Suppressor macrophage treated with lipopolysaccharide for 1 hour (primary cell): ENCODE measurements at regions not wholly inside any gene's neighbourhood (a gene's known extent, or its start where the extent isn't known, plus 50 kb on each side); places are given as distances from the start of the nearest gene placed in this dataset.
"Not testable (repeated sequence)": the region's sequence is repeated elsewhere in the genome, so short reads cannot be mapped to it uniquely, and the experiment has no call there.

ENCODE experiments used
- DNase-seq, 3 donors: peaks; one replicate each; pipeline ENCODE4 v3.0.0-alpha.2; 2020 to 2022

DNA sequence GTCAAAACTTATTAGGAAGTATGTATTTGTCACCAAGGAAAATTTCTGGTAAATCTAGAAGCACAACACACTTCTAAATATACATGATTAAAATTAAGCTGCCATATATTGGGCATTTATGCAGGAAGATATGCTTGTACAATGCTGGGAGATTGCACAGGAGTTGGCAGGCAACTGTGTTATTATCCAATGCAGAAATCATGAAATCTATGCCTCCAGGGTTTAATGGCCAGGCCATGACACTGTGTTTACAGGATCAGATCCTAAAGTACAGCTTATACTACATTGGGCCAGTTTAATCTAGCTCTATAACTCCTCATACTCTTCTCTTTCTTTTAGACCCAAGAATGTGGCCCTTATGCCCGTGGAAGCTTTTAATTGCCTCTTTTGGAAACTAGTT is 391.4 kb upstream of the DPH6 start:
- no peak for DNase-seq

DNA sequence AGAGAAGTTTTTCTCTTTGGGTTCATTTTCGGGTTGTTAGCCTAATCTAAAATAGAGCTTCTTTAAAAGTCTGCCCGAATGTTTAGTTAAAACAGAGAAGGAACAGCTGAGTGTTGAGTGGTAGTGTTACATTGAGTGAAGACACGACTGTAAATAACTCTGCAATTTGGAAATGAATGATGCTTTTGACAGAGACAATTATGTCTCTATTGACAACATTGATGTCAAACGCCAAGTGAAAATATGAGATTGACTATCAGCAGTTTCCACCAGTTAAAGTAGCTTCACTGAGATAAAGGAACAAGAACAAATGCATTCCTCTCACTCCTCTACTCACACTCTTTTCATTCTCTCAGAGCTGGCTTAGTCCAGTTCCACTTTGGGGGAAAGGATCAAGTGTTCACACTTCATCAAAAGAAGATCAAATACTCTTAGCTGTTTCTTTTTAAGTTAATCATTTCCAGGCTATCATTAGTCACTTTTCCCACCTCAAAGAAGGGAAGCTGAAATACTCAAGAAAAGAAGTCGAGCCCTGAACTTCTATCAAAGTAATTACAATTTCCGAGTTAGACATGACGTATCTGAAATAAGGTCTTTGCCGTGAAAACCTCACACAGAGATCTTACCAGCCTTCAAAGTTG is 399.1 kb upstream of the DPH6 start:
- no peak for DNase-seq

DNA sequence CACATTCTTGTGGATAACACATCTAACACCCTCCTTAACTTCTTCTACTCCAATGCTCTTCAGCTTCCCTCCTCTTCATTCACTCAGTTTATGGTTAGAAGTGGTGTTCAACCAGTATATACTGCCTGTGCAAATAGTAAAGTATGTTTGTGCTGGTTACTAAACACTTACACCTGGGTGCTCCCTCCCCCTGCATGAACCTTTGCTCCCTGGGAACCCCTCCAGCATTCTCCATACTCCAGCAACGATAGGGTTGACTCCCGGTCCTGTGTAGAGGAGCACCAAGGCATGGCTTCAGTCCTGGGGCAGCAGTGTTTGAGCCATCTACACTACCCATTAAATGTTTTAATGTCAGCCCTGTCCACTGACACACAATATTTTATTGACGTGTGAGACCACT is 407.5 kb upstream of the DPH6 start:
- DNase-seq = no peak

DNA sequence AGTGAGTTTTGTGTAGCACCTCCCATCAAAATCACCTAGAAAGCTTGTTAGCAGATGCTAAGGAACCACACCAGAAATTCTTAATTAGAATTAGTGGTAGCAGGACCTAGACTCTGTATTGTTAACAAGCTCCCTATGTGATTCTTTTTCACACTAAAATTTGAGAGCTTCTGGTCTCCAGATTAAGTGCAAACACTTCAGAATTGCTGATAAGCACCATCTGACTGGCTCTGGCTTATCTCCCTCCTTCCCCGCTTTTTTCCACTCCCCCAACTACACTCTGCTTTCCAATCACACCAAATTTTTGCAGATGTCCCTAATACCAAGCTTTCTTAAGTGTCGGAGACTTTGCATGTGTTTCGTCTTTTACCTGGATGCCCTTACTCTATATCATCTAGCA is 410.1 kb upstream of the DPH6 start:
- DNase-seq = no peak

DNA sequence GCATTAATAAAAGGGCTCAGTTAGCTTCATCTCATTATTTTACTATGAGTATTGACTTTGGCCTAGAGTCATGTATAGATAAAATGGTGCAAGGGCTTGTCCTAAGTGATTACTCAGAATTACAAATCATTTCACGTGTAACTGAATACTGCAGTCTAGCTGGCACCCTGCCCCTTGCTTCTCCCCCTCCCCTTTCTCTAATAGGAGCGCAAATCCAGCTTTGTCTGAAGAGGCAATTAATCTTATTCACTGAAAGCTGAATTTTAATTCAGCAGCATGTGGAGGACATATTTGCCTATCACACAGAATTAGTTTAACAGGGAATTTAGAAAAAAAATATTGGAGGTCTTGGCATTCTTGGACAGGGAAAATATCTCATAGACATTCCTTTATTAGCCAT is 412.1 kb upstream of the DPH6 start:
- DNase-seq = no peak

DNA sequence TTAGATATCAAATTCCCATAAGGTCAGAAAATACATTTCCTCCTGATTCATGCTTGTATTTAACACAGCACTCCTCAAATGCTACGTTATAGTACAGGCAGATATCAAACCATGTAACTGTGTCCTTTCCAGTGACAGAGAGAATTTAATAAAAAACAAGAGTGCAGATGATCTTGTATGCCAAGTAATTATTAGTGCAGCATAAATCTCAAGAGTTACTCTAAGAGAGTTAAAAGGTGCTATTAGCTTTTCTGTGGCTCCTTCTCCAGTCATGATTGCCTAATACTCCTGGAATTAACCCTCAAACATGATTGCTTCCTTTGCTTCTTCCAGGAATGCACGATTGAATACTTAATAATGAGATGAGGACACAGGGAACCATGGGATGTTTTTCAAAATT is 413.0 kb upstream of the DPH6 start:
- no peak for DNase-seq

DNA sequence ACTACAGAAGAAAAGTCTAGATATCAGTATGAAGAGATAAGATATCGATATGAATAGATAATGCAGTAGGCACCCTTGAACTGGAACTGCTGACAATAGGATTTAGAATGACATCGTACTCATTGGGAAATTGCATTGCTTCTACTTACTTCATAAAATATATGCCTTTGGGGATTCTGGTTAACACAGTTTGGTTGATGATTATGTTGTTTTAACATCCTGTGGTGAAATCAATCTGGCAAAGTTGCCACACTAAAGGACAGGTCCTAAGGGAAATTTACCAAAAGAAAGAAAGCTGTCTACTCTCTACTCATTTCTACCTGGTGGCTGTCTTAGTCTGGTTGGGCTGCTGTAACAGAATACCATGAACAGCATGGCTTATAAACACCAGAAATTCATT is 417.4 kb upstream of the DPH6 start:
- no peak for DNase-seq

DNA sequence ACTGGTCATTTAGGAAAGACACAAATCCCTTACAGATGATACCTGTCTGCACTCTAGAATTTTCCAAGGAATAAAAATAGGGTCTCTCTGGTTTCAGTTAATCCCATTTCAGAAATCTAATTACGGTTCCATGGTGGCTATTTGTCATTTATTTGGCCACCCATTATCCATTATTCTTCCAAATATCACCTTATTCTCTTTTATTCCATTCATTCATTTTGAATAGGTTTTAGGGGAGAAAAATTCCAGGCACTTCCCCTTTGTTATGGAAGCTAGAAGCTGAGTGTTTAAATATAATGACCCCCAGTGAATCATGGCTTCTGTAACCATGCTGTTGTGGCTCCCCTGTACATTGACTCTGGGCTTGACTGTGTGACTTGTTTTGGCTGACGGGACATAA is 420.8 kb upstream of the DPH6 start:
- DNase-seq = no peak

DNA sequence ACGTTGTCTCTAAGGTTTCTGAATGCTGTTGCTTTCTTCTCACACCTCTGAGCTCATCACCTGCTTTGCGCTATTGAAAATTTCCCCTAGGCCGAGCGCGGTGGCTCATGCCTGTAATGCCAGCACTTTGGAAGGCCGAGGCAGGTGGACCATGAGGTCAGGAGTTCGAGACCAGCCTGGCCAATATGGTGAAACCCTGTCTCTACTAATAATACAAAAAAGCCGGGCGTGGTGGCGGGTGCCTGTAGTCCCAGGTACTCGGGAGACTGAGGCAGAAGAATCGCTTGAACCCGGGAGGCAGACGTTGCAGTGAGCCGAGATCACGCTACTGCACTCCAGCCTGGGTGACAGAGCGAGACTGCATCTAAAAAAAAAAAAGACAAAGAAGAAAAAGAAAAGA is 422.0 kb upstream of the DPH6 start:
- DNase-seq = not testable (repeated sequence)

DNA sequence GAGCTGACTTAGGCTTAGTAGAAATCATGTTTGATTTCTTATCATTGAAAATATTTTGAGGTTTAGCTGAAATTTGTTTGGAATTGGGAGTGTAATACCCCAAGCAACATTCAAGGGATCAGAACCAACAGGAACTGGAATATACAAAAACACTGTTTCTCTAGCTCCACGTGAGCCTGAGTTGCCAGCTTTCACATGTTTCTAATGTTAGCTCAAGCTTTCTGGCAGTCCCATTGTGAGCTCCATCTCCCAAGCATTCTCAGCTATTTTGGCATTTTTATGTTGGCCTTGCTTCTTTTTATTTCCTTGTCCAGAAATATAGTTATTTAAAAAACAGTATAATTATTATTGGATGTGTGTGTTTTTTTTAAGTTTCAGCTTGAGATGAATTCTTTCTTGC is 427.1 kb upstream of the DPH6 start:
- DNase-seq = no peak

DNA sequence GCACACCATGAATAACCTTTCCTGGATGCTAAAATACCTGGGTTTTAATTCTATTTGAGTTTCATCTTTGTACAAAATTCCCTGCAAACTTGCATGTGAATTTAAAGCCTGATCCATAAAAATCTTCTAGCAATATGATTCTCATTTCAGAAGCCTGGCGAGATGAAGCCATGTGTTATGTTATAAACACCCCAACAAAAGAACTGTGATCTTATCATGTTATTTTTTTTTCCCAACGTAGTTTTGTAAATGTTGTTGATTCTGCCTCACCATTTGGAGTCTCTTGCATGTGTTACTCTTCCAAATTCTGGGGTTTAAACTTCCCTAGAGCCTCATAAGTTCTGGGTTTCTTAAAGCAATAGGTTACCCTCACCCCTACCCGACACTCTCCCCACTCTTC is 428.1 kb upstream of the DPH6 start:
- DNase-seq = no peak

DNA sequence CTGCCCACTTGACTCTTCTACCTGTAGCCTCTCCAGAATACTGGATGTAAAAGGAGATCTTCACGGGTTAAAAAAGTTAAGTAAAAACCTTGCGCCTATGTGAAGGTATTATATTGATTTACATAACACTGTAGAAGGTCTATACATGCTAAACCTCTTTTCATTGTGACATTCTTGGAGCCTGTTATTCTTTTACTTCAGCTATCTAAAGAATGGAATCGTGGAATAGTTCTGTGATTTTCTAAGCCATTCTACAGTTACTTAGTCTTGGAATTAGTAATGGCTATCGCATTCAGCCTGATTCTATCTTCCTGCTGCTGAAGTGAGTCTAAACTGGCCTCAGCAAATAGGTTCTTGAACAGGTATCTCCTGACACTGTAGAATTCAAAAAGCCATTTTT is 430.0 kb upstream of the DPH6 start:
- DNase-seq = no peak

DNA sequence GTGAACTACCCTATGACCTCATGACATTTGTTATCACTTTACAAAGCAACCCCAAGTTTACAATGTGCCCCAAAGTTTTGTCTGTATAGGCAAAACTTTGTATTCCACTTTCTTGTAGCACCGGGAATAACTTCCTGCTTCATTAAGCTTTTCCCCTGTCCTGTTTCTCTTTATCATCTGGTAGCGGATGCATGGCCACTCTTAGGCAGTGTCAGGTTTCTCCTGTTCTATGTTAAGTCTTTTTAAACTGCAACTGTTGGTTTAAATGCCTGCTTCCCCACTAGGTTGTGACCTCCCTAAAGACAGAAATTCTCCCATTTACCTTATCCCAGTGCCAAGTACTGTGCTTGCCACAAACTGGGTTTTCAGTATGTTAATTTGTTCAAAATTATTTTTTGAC is 433.6 kb upstream of the DPH6 start:
- DNase-seq = no peak

DNA sequence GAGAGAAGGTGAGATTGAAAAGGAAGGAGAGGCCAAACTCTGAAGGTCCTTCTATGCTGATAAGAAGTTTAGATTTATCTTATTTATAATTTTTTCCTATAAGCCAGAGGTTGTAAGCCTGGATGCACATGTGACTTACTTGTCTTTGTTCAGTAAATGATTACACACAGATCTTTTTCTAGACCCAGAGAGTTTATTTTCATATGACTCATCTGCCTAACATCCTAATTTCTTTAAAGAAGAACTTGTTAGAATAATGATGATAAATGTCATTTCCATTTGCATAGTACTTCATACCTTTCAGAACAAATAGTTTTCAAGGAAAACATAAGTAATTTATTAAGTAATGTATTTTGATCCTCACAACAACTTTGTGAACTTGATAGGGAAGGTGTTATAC is 434.8 kb upstream of the DPH6 start:
- no peak for DNase-seq

DNA sequence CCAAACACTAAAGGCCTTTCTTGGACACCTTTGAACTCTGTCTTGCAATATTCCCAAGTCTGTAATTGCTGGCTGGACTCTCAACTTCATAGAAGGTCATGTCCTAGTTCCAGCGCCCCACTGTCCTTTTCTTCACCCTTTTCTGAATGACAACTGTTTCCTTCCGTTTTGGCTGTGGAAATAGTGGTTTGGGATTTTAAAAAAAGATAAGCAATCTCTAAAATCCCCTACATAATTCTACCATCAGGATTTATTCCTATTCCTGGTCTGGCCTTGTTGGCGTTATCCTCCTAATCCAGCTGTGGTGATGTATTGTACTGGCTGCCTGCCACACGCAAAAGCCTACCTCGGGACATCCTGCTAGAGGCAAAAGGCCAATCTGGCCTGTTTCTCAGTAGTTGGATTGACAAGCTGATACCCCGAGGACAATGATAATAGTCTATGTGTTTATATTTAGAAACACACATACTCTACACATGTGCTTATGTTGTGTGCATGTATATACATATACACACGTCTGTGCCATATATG is 440.3 kb upstream of the DPH6 start:
- DNase-seq = no peak

DNA sequence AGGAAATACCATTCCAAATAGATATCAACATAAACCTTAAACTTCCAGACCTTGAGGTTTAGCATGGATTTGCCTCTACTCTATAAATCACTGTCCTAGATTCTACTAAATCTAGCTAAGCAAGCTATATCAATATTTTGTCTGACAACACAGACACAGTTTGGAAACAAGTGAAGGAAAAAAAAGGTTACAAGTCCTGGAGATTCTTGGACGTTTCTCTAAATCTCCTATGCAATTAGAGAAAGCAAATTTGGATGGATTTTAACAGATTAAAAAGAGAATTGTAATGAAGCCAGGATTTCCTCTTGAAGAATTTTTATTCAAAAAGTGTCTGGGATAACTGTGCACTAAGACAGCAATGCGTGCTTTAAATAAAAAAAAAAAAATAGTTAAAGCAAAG is 441.1 kb upstream of the DPH6 start:
- no peak for DNase-seq

DNA sequence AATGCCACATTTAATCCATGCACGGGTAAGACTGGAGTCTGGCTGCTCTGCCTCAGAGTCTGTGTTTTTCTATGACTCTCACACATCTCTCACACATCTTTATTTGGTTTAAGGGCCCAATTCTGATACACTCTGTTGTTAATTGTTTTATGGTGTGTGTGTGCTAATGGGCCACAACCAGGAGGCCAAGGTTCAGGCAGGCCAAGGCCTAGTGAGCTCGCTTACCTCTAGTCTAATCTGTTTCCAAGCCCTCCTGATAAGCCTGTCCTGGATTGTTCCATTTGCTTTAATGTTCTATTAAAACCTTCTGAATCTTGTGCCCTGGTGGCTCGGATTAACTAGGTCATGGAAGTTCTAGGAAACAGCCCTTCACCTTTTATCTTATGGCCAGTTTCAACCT is 445.4 kb upstream of the DPH6 start:
- no peak for DNase-seq

DNA sequence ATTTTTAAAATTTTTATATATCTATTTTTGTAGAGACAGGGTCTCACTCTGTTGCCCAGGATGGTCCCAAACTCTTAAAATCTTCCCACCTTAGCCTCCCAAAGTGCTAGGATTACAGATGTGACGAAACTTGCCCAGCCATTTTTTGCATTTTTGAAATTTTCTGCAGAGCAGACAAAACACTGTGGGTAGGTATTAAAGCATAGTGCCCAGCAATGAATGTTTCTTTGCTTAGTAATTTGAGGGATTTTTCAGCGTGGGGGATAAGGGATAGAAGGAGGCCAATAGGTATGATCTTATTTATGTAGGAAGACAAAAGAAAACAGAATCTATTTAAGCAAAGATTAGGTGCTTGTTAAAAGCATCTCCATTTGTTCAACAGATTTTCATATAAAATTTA is 446.8 kb upstream of the DPH6 start:
- DNase-seq = no peak

DNA sequence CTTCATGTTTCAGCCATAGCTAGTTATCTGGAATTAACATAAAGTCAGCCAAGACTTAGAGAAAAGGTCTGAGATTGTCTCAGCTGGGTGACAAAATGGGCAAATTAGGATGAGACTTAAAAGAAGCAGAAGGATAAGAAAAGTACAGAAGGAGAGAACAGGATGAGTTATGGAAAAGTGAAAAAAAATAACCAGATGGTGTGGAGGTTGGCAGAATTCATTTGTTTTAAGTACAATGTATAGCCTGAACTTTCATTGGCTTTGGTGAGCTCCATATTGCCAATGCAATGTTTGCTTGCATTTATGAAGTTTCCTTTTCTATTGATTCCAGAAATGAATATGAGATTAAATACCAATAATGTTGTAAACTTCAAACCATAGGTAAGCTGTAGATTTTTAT is 447.2 kb upstream of the DPH6 start:
- DNase-seq = no peak

DNA sequence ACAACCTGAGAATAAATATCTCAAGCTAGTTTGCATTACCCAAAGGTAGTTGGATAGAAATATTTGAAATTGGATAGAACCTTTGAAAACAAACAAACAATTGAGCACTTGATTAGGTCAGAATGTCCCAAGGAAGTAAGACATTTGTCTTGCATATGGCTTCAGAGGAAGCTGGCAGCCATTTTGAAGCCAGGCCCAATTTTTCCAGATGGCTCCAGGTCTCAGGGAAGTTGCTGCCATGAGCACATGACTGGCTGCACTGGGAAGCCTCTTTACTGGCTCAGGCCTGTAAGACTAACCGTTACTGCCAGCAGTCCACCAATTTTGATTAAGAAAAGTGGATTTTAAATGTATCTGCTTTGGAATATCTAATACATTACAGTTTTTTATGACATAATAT is 448.9 kb upstream of the DPH6 start:
- no peak for DNase-seq

DNA sequence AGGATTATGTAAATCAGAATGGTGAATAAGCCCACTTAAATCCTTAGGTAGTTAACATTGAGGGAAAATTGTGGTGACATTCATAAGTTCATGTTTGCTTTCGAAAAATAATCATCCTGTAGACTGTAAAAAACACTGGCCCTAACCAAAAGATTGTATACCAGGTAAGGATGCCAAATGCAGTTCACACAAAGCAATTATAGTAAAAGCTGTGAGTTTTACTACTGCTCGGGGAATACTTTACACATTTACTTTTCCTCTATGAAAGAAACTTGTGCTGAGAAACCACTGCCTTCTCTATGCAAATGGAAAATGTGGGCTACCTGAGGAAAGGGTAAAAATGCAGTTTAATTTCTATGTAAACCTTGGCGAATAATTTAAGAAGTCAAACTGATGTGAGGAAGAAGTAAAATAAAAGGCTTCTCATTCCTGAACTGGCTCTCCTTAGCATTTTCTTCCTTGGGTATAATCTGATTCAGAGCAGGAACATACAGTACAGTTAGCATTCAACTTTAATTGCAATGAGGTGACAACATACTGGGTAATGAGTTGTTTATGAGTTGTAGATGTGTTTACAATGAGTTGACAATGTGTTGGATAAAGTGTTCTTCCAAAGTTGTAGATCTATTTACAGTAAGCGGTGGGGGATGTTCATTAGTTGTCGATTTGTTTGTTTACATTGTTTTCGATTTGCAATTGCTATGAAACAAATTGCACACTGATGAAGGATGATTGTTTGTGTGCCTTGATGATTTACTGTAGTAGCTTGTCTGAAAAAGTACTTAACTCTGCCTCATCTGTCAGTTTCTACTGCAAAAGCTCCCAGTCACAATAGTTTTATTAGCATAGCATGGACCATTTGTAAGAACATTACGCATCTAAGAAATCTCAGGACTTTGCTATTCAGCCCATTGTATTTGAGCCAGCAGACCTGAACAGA is 453.0 kb upstream of the DPH6 start:
- no peak for DNase-seq

DNA sequence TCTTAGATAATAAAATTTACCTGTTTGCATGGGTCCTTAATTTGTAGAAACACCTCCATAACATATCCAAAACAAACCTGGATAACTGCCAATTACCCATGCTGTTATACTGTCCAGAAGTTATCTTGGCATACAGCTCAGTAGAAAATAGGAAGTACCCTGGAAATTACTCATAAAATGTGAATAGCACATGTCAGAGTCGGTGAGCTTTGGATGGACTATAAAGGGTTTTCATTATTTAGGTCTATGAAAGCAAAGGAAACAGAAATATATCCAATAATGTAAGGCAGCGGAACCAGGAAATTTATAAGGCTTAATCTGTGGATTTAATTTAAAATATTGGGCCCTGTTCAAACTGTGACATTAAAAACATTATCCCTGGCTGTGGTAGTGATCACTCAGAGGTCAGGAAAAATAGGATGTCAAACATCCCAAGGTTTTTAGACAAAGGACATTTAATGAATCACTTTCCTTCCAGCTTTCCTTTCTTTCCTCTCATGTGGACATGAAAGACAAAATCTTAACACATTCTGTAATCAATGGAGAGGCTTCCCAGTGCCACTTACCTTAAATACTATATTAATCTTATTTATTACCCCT is 459.0 kb upstream of the DPH6 start:
- DNase-seq = no peak

DNA sequence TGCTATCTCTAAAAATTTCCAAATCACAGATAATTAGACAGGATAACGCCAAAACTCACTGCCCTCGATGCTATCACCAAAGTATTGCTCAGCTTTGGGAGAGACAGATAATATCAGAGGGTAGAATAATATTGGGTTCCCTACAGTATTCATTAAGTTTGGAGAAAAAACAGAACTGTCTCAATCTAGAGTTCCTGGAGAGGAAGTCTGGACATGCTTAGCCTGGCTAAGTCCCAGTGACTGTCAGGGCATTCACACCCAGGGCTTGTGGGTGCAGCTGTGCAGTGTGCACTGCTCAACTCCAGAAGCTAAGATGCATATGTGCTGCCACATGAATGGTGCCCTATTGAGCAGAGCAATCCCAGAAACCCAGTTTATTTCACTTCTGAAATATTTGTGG is 459.6 kb upstream of the DPH6 start:
- DNase-seq = no peak

DNA sequence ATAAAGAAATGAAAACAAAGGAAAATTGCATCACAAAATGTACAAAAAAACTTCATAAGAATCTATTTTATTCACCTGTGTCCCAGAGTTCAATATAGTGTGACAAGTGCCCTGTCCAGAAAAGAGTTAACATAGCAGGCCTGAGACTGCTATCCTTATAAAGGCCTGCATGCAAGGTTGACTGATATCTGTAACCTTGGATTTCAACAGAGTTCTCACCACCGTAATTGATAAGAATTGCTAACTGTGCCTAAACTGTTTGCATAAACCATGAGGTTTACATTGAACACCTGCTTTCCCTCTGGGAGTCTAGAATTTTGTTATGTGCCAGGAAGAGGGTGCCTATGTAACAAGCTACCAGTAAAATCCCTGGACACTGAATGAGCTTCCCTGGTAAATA is 461.7 kb upstream of the DPH6 start:
- no peak for DNase-seq
